AG09319 (cell line): ENCODE measurements at regions not wholly inside any gene's neighbourhood (a gene's known extent, or its start where the extent isn't known, plus 50 kb on each side); places are given as distances from the start of the nearest gene placed in this dataset.

Experiments used
- DNase-seq: peaks from one replicate; pipeline ENCODE4 v3.0.0-alpha.2; 2010; ENCODE audit warnings: low read depth; ENCODE audit errors: extremely low read depth
- TF ChIP-seq, protein P1 (sequence below): IDR thresholded peaks from 2 replicates; pipeline ENCODE4 v1.5.1; 2011; ENCODE audit warnings: low read depth, mild to moderate bottlenecking, inconsistent platforms, low read length, moderate library complexity

- DNase-seq: no peak
- TF ChIP-seq, protein P1, sequence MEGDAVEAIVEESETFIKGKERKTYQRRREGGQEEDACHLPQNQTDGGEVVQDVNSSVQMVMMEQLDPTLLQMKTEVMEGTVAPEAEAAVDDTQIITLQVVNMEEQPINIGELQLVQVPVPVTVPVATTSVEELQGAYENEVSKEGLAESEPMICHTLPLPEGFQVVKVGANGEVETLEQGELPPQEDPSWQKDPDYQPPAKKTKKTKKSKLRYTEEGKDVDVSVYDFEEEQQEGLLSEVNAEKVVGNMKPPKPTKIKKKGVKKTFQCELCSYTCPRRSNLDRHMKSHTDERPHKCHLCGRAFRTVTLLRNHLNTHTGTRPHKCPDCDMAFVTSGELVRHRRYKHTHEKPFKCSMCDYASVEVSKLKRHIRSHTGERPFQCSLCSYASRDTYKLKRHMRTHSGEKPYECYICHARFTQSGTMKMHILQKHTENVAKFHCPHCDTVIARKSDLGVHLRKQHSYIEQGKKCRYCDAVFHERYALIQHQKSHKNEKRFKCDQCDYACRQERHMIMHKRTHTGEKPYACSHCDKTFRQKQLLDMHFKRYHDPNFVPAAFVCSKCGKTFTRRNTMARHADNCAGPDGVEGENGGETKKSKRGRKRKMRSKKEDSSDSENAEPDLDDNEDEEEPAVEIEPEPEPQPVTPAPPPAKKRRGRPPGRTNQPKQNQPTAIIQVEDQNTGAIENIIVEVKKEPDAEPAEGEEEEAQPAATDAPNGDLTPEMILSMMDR: no peak
Measured at GRCh38 chr15:98150084-98150483, 189.6 kb downstream of the ARRDC4 start.

GRCh38 chr15:98150536-98150935 is 190.0 kb downstream of the ARRDC4 start:
- no peak for DNase-seq
- TF ChIP-seq, protein P1: no peak

GRCh38 chr15:98151096-98151495 is 190.6 kb downstream of the ARRDC4 start:
- TF ChIP-seq, protein P1: no peak
- no peak for DNase-seq

DNA sequence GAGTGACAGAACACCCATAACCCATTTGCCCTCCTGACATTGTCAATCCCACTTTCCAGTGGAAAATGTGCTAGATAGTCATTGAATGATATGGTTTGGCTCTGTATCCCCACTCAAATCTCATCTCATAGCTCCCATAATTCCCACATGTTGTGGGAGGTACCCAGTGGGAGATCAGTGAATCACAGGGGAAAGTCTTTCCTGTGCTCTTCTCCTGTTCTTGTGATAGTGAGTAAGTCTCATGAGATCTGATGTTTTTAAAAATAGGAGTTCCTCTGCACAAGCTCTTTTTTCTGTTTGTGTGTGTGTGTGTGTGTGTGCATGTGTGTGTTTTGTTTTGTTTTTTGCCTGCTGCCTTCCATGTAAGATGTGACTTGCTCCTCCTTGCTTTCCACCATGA is 191.7 kb downstream of the ARRDC4 start:
- TF ChIP-seq, protein P1: no peak
- DNase-seq: no peak

DNA sequence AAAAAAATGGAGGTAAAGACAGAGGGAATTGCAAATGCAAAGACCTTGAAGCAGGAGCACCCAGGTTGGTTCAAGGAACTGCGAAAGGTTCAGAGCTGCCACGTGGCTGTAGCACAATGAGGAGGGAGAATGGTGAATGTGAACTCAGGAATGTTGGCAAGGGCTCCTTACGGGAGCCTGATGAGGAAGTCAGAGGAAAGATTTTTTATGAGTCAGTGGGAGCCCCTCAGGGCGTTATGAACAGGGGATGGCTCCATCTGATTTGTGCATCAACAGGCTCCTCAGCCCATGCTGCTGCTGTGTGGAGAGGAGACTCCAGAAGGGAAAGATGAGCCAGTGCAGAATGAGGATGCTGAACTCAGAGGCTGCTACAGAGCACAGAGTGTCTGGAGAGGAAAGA is 194.4 kb downstream of the ARRDC4 start:
- DNase-seq: peak; percentile 30
- TF ChIP-seq, protein P1: no peak

- DNase-seq: no peak
- TF ChIP-seq, protein P1: no peak
Measured at GRCh38 chr15:98155356-98155755, 194.9 kb downstream of the ARRDC4 start.

DNA sequence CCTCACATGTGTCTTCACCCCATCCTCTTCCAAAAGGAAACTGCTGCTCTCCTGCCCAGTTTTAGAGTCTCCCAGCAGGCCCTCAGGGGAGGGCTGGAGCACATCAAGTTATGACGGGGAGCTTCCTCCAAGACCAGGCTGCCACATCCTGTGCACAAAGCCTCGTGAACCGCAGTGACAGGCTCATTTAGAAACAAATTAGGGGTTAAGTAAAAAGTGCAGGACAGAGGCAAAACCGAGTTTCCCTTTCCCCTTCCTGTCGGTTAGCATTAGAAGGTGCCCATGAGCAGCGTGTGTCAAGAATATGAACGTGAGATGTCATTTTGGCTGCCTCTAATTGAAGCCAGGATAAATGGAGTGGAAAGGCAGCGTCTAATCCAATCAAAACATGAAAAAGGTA is 199.7 kb downstream of the ARRDC4 start:
- TF ChIP-seq, protein P1: no peak
- no peak for DNase-seq
